ENCODE measurements at regions not wholly inside any gene's neighbourhood (a gene's known extent, or its start where the extent isn't known, plus 50 kb on each side); places are given as distances from the start of the nearest gene placed in this dataset.
A peak's percentile ranks its signal among the peaks of the same experiment; 100 is the strongest.
"Not testable (repeated sequence)": the region's sequence is repeated elsewhere in the genome, so short reads cannot be mapped to it uniquely, and the experiment has no call there.

DNA sequence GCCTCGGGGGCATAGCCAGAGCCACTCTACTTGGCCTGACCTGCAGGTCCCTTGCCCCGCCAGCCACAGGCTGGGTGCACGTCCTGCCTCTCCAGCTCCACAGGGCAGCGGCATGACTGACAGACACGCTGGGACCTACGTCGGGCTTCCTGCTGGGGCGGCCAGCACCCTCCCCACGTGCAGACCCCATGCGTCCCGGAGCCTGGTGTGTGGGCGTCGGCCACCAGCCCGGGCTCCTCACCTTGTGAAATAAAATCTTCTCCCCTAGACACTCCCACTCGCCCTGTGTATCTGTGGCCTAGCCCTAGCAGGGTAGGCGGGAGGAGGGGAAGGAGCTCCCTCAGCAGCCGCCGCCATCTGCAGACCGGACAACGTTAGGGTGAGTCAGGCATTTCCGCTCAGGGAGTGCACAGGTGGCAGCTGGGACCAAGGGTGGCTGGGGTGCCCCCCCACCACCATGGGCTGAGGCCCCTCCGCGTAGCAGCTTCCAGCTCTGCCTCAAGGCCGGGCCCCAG is 119.5 kb downstream of the IGLL1 start:
- not testable (repeated sequence) for H3K36me3 ChIP-seq (ENCODE audit: control insufficient read depth, insufficient read depth, low read length); H3K4me3 ChIP-seq (ENCODE audit: low read length); H3K27me3 ChIP-seq (ENCODE audit: control insufficient read depth, insufficient read depth, low read length); H3K9me3 ChIP-seq (ENCODE audit: control insufficient read depth, low read depth, low read length); H3K27ac ChIP-seq (ENCODE audit: low read length); H3K4me1 ChIP-seq (ENCODE audit: control insufficient read depth, insufficient read depth, low read length)
- DNase-seq: peak in 1 of 2 donors; percentile 10
- WGBS (ENCODE audit: insufficient coverage, low lambda C conversion rate): no CpG with 5 or more reads among the region's 24 CpGs

DNA sequence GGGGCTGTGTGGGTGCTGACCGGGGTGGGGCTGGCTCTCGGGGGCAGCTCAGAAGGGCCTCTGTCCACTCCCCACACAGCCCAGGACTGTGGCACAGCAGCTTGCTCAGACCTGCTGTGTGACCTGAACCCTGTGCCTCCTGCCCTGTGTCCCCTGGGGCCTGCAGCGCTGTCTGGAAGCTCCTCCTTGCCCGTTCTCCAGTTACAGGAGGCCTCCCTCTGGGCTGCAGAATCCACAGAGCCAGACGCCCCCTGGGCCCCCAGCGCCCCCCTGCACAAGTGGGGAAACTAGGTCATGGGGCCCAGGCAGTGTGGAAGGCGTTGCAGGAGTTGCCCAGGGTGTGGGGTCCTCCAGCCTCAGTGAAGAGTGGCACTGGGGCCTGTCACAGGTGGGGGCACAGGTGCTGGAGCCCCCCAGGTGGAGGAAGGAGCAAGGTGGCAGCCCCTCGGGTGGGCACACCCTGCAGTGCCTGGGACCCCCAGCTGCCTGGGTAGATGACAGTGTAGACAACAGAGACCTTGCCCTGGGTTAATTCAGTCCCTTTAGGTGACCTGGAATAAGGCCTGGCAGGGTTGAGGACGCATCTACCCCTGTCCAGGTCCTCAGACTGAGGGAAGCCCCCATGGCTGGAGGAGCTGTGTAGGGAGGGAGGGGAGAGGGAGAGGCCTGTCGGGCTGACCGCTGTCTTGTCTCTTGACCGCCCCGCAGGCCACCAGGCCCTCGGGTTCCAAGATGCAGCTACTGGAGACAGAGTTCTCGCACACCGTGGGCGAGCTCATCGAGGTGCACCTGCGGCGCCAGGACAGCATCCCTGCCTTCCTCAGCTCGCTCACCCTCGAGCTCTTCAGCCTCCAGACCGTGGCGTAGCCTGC is 120.2 kb downstream of the IGLL1 start:
- H3K36me3 ChIP-seq (ENCODE audit: control insufficient read depth, insufficient read depth, low read length); H3K4me3 ChIP-seq (ENCODE audit: low read length); H3K27me3 ChIP-seq (ENCODE audit: control insufficient read depth, insufficient read depth, low read length); H3K4me1 ChIP-seq (ENCODE audit: control insufficient read depth, insufficient read depth, low read length); DNase-seq; H3K27ac ChIP-seq (ENCODE audit: low read length); H3K9me3 ChIP-seq (ENCODE audit: control insufficient read depth, low read depth, low read length): not testable (repeated sequence)
- no CpG with 5 or more reads among the region's 24 CpGs for WGBS (ENCODE audit: insufficient coverage, low lambda C conversion rate)

GRCh38 chr22:23458663-23459541 is 121.2 kb downstream of the IGLL1 start:
- Histone ChIP-seq H3K36me3 (ENCODE audit: control insufficient read depth, insufficient read depth, low read length) (no peaks in the 10 kb centered on the region), H3K4me1 (ENCODE audit: control insufficient read depth, insufficient read depth, low read length) (no peaks in the 10 kb centered on the region), H3K4me3 (ENCODE audit: low read length) (no peak overlapping the region), H3K27me3 (ENCODE audit: control insufficient read depth, insufficient read depth, low read length) (no peaks in the 10 kb centered on the region), H3K9me3 (ENCODE audit: control insufficient read depth, low read depth, low read length) (no peaks in the 10 kb centered on the region), H3K27ac (ENCODE audit: low read length) (no peak overlapping the region)
- no CpG with 5 or more reads among the region's 64 CpGs for WGBS (ENCODE audit: insufficient coverage, low lambda C conversion rate)
- no peak for DNase-seq

DNA sequence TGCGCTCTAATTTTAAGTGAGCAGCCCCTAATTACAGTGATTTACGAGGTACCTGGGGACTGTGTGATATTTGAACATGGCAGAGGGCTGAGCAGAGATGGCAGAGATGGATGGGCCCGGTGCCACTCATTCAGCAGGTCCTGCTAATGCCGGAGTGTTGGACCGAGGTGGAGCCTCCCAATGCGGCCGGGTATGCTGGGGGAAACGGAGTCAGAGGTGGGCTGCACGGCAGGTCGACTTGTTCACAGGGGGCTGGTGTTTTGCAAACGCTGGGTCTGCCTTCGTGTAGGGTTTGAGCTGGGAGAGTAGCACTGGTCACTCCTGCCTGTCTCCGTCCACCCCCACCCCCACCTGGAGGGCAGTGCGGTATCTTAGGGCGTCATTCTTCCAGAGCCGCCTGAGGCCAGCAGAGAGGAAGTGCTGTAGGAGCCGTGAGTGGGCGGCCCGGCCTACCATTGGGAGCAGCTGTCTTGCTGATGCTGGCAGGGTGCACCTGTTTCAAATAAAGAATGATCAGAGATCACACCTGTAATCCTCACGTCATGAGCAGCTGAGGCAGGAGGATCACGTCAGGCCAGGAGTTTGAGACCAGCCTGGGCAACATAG is 122.6 kb downstream of the IGLL1 start:
- DNase-seq: no peak
- Histone ChIP-seq H3K9me3 (ENCODE audit: control insufficient read depth, low read depth, low read length) (no peaks in the 10 kb centered on the region), H3K4me3 (ENCODE audit: low read length) (no peak overlapping the region), H3K36me3 (ENCODE audit: control insufficient read depth, insufficient read depth, low read length) (no peaks in the 10 kb centered on the region), H3K27ac (ENCODE audit: low read length) (no peak overlapping the region), H3K4me1 (ENCODE audit: control insufficient read depth, insufficient read depth, low read length) (no peaks in the 10 kb centered on the region), H3K27me3 (ENCODE audit: control insufficient read depth, insufficient read depth, low read length) (no peaks in the 10 kb centered on the region)
- no CpG with 5 or more reads among the region's 21 CpGs for WGBS (ENCODE audit: insufficient coverage, low lambda C conversion rate)

DNA sequence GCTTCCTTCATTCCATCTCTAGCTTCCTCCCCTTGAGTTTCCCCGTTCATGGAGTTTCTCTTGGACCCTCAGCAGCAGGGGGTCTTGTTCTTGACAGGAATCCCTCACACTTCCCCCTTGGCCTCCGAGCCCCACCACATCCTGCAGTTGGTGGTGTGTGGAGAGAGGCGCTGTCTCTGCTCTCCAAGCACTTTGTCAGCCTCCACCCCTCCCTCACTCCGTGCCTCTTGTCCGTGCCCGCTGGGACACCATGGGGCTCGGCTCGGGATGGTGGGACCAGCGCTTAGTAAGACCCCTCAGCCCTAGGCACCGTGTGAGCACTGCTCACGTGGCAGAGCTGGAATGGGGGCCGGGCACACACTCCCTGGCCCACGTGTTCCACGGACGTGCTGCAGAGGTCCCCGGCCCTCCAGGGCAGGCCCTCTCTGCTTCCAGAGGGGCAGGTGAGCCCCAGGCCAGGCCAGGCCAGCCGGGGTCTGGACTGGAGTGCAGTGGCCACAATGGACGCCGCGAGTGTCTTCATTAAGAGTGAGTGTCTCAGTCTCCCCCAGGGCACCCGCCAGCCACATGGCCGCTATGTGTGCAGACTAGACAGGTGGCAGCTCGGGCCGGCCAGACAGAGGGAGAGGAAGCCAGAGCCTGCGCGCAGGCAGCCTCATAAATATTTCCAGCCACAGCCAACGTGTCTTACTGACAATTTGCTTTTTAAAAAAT is 123.3 kb downstream of the IGLL1 start:
- not testable (repeated sequence) for H3K4me3 ChIP-seq (ENCODE audit: low read length); DNase-seq; H3K4me1 ChIP-seq (ENCODE audit: control insufficient read depth, insufficient read depth, low read length); H3K36me3 ChIP-seq (ENCODE audit: control insufficient read depth, insufficient read depth, low read length); H3K27ac ChIP-seq (ENCODE audit: low read length); H3K9me3 ChIP-seq (ENCODE audit: control insufficient read depth, low read depth, low read length); H3K27me3 ChIP-seq (ENCODE audit: control insufficient read depth, insufficient read depth, low read length)
- no CpG with 5 or more reads among the region's 27 CpGs for WGBS (ENCODE audit: insufficient coverage, low lambda C conversion rate)

DNA sequence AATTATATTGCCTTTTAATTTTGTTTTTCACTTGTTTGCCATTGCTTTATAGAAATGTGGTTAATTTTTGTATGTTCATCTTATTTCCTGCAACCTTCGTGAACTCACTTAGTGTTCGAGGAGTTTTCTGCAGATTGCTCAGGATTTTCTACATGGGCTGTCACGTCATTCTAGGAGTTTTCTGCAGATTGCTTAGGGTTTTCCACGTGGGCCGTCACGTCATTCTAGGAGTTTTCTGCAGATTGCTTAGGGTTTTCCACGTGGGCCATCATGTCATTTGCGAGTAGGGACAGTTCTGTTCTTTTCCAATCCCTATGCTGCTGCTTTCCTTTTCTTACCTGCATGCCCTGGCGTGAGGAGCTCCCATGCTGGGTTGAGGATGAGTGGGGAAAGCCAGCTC is 125.7 kb downstream of the IGLL1 start:
- not testable (repeated sequence) for DNase-seq; H3K27me3 ChIP-seq (ENCODE audit: control insufficient read depth, insufficient read depth, low read length); H3K4me1 ChIP-seq (ENCODE audit: control insufficient read depth, insufficient read depth, low read length); H3K27ac ChIP-seq (ENCODE audit: low read length); H3K9me3 ChIP-seq (ENCODE audit: control insufficient read depth, low read depth, low read length); H3K36me3 ChIP-seq (ENCODE audit: control insufficient read depth, insufficient read depth, low read length); H3K4me3 ChIP-seq (ENCODE audit: low read length)
- no CpG with 5 or more reads among the region's 9 CpGs for WGBS (ENCODE audit: insufficient coverage, low lambda C conversion rate)

- no peak overlapping the region for H3K4me3 ChIP-seq (ENCODE audit: low read length)
- no peak for DNase-seq
- no peak overlapping the region for H3K27ac ChIP-seq (ENCODE audit: low read length)
- no peaks in the 10 kb centered on the region for H3K27me3 ChIP-seq (ENCODE audit: control insufficient read depth, insufficient read depth, low read length)
- no peaks in the 10 kb centered on the region for H3K4me1 ChIP-seq (ENCODE audit: control insufficient read depth, insufficient read depth, low read length)
- WGBS (ENCODE audit: insufficient coverage, low lambda C conversion rate): 92% methylated on average over 2 of the region's 9 CpGs
- H3K36me3 ChIP-seq (ENCODE audit: control insufficient read depth, insufficient read depth, low read length): no peaks in the 10 kb centered on the region
- peaks cover 5% of the 10 kb centered on the region for H3K9me3 ChIP-seq (ENCODE audit: control insufficient read depth, low read depth, low read length)
These were observed 126.8 kb downstream of the IGLL1 start for GRCh38 chr22:23453277-23453676.

DNA sequence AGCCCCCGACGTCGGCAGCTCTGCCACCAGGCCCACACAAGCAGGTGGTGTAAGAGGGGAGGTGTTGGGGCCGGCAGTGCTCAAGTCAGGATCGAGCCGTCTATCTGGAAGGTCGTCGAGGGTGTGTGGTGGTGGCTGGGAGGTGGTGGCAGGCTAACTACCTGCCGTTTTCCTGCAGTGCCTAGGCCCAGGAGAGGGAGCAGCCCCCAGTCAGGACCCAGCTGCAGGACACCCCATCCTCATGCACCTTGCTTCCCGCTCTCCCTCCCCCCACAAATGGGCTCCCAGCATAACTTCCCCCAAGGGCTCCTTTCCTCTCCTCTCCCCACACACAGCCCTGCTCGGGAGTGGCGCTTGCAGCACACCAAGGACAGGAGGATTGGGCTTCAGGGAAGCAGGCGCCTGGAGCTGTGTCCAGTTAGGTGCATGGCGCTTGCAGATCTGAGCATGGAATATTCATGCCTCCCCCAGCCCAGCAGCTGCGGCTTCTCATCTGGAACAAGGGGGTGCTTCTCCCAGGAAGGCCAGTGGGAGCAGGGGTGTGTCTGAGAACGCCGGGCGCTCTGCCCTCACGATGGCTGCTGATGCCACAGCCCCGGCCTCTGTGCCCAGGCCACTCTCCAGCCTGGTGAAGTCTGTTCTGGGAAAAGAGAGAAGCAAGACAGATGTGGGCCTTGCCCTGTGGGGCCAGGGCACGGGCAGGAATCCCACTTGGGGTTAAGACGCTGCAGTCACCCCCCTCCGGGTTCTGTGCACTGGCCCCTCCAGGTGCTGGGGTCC is 127.7 kb downstream of the IGLL1 start:
- no peak for DNase-seq
- Histone ChIP-seq H3K27ac (ENCODE audit: low read length) (no peak overlapping the region), H3K36me3 (ENCODE audit: control insufficient read depth, insufficient read depth, low read length) (no peaks in the 10 kb centered on the region), H3K4me3 (ENCODE audit: low read length) (no peak overlapping the region), H3K27me3 (ENCODE audit: control insufficient read depth, insufficient read depth, low read length) (no peaks in the 10 kb centered on the region), H3K9me3 (ENCODE audit: control insufficient read depth, low read depth, low read length) (peaks cover 11% of the 10 kb centered on the region), H3K4me1 (ENCODE audit: control insufficient read depth, insufficient read depth, low read length) (no peaks in the 10 kb centered on the region)
- no CpG with 5 or more reads among the region's 23 CpGs for WGBS (ENCODE audit: insufficient coverage, low lambda C conversion rate)

DNA sequence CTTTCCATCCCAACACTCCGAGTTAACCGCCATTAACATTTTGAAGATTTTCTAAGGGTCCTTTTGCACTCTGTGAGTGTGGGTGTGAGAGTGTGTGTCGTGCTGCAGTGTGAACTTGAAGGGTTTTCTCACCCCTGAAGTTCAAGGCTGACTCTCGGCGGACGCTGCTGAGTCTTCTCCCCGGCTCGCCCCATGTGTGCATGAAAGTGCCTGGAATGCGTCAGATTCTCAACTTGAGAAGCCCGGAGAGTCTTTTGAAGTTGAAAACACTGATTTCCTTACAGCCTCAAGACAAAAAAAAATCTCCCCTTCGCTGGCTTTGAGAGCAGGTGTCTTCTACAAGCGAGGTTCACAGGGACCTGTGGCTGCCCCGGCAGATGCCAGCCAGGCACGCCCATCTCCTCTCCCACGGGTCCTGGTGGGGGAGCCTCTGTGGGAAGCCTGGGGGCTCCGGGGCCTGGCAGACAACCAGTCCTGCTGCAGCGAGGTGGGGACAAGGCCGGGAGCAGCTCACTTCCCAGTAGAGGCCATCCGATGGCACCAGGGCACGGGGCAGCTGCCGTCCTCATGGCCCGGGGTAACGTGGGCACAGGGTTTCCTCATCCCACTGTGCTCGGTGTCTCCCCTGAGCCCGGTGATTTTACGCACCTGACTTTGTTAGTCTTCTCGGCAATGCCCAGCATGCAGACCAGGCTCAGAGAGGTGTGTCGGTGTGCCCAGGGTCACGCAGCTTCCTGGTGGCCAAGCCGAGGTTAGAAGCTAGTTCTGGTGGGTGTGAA is 128.4 kb downstream of the IGLL1 start:
- not testable (repeated sequence) for H3K27me3 ChIP-seq (ENCODE audit: control insufficient read depth, insufficient read depth, low read length); H3K36me3 ChIP-seq (ENCODE audit: control insufficient read depth, insufficient read depth, low read length); DNase-seq; H3K27ac ChIP-seq (ENCODE audit: low read length); H3K4me1 ChIP-seq (ENCODE audit: control insufficient read depth, insufficient read depth, low read length); H3K4me3 ChIP-seq (ENCODE audit: low read length)
- peaks cover 16% of the 10 kb centered on the region for H3K9me3 ChIP-seq (ENCODE audit: control insufficient read depth, low read depth, low read length)
- whole genome bisulfite sequencing (ENCODE audit: insufficient coverage, low lambda C conversion rate): no CpG with 5 or more reads among the region's 30 CpGs
